Vagina (tissue), 2 donors: ENCODE measurements at regions not wholly inside any gene's neighbourhood (a gene's known extent, or its start where the extent isn't known, plus 50 kb on each side); places are given as distances from the start of the nearest gene placed in this dataset.

ENCODE experiments used
- POLR2AphosphoS5 ChIP-seq, 2 donors: sonication (generic); formaldehyde crosslinking; IDR thresholded peaks; one replicate each; pipeline ENCODE4 v1.9.0; 2017; ENCODE audit warnings: antibody characterized with exemption in 2 of 2, mild to moderate bottlenecking in 2 of 2, low read depth in 1 of 2; ENCODE audit not compliant: insufficient read depth in 1 of 2
- TF ChIP-seq, protein P1 (sequence below), 3 experiments: fragments of 450-650 bp in 2 of 3; fragments of 200-600 bp in 1 of 3; sonication (generic) in 1 of 3; IDR thresholded peaks; one replicate each; pipeline ENCODE4 v1.5.1; 2017 to 2019; ENCODE audit warnings: antibody characterized with exemption in 3 of 3, mild to moderate bottlenecking in 2 of 3, moderate library complexity in 2 of 3

DNA sequence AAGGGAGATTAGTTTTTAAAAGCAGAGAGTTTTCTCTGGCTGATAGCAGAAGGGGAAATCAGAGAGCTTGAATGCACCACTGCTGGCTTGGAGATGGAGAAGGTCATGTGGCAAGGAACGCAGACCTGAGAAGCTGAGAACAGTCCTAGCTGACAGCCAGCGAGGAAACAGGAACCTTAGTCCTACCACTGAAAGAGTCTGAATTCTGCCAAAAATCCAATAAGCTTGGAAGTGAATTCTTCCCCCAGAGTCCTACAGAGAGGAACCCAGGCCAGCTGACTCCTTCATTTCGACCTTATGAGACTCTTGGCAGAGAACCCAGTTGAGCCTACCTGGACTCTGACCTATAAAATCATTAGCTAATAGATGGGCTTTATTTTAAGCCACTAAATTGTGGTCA, 371.9 kb upstream of the TNP1 start:
- TF ChIP-seq, protein P1, sequence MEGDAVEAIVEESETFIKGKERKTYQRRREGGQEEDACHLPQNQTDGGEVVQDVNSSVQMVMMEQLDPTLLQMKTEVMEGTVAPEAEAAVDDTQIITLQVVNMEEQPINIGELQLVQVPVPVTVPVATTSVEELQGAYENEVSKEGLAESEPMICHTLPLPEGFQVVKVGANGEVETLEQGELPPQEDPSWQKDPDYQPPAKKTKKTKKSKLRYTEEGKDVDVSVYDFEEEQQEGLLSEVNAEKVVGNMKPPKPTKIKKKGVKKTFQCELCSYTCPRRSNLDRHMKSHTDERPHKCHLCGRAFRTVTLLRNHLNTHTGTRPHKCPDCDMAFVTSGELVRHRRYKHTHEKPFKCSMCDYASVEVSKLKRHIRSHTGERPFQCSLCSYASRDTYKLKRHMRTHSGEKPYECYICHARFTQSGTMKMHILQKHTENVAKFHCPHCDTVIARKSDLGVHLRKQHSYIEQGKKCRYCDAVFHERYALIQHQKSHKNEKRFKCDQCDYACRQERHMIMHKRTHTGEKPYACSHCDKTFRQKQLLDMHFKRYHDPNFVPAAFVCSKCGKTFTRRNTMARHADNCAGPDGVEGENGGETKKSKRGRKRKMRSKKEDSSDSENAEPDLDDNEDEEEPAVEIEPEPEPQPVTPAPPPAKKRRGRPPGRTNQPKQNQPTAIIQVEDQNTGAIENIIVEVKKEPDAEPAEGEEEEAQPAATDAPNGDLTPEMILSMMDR (IDR thresholded peaks at IDR 0.05) = no peak
- no peak for TF ChIP-seq POLR2AphosphoS5 (IDR thresholded peaks at IDR 0.05; ENCODE audit: insufficient read depth in 1 of 2, low read depth in 1 of 2)
